BLaER1 (cell line): ENCODE measurements at regions not wholly inside any gene's neighbourhood (a gene's known extent, or its start where the extent isn't known, plus 50 kb on each side); places are given as distances from the start of the nearest gene placed in this dataset.
"Not testable (repeated sequence)": the region's sequence is repeated elsewhere in the genome, so short reads cannot be mapped to it uniquely, and the experiment has no call there.

ENCODE experiments used
- H3K27ac ChIP-seq: shearing (Covaris generic); formaldehyde crosslinking; 2 replicates; pipeline ENCODE4 v1.8.1; 2022
- H3K27me3 ChIP-seq: shearing (Covaris generic); formaldehyde crosslinking; 2 replicates; pipeline ENCODE4 v1.8.1; 2022
- H3K36me3 ChIP-seq: shearing (Covaris generic); formaldehyde crosslinking; 2 replicates; pipeline ENCODE4 v1.8.1; 2022
- H3K4me1 ChIP-seq: shearing (Covaris generic); formaldehyde crosslinking; 2 replicates; pipeline ENCODE4 v1.8.1; 2022
- H3K4me2 ChIP-seq: shearing (Covaris generic); formaldehyde crosslinking; 2 replicates; pipeline ENCODE4 v1.8.1; 2022
- H3K4me3 ChIP-seq: shearing (Covaris generic); formaldehyde crosslinking; 2 replicates; pipeline ENCODE4 v1.8.1; 2022
- H3K9ac ChIP-seq: shearing (Covaris generic); formaldehyde crosslinking; 2 replicates; pipeline ENCODE4 v1.8.1; 2022
- H3K9me3 ChIP-seq: shearing (Covaris generic); formaldehyde crosslinking; 2 replicates; pipeline ENCODE4 v1.8.1; 2022
- H4K20me1 ChIP-seq: shearing (Covaris generic); formaldehyde crosslinking; 2 replicates; pipeline ENCODE4 v1.8.1; 2022
- Cebpa-rat ChIP-seq: shearing (Covaris generic); IDR thresholded peaks from 2 replicates; pipeline ENCODE4 v1.8.1; 2022

GRCh38 chr1:173257805-173258204, 50.7 kb upstream of the TNFSF4 start:
- no peak overlapping the region for H3K4me3 ChIP-seq
- H3K4me2 ChIP-seq: no peak overlapping the region
- TF ChIP-seq Cebpa-rat: no peak
- no peaks in the 10 kb centered on the region for H3K4me1 ChIP-seq
- H3K27me3 ChIP-seq: no peaks in the 10 kb centered on the region
- H3K9me3 ChIP-seq: peaks cover 32% of the 10 kb centered on the region
- H3K27ac ChIP-seq: no peak overlapping the region
- H3K9ac ChIP-seq: no peak overlapping the region
- H3K36me3 ChIP-seq: no peaks in the 10 kb centered on the region
- no peaks in the 10 kb centered on the region for H4K20me1 ChIP-seq

- Histone ChIP-seq H3K4me1 (no peaks in the 10 kb centered on the region), H3K27ac (no peak overlapping the region), H3K4me2 (no peak overlapping the region), H3K9me3 (peaks cover 32% of the 10 kb centered on the region), H3K27me3 (no peaks in the 10 kb centered on the region), H4K20me1 (no peaks in the 10 kb centered on the region), H3K36me3 (no peaks in the 10 kb centered on the region), H3K4me3 (no peak overlapping the region), H3K9ac (no peak overlapping the region)
- TF ChIP-seq Cebpa-rat: no peak
Observed at GRCh38 chr1:173258479-173259264, 51.5 kb upstream of the TNFSF4 start.

GRCh38 chr1:173260329-173260728, 53.2 kb upstream of the TNFSF4 start:
- not testable (repeated sequence) for H3K4me2 ChIP-seq, H3K27ac ChIP-seq, H3K4me1 ChIP-seq, H3K4me3 ChIP-seq, H4K20me1 ChIP-seq, H3K36me3 ChIP-seq, H3K27me3 ChIP-seq, H3K9ac ChIP-seq
- H3K9me3 ChIP-seq: peaks cover 32% of the 10 kb centered on the region

DNA sequence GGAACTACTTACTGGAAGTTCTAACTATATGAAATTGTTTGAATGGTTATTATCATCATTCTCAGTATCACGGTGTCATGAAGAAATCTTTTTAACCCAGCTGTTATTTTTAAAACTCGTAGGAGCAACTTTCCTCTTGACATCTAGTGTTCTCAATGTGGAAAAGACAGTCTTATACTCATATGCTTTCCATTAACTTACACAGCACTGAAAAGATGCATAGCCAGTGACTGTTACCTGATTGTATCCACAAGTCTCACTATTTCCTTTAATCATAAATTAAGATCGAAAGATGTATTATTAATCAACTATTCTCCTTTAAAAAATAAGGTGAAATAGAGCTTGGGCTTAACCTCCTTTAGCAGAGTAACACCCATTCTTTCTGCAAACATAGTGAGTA, 59.7 kb upstream of the TNFSF4 start:
- Histone ChIP-seq H3K4me2 (no peak overlapping the region), H3K4me1 (no peaks in the 10 kb centered on the region), H3K36me3 (no peaks in the 10 kb centered on the region), H3K4me3 (no peak overlapping the region), H3K27ac (no peak overlapping the region), H3K27me3 (no peaks in the 10 kb centered on the region), H4K20me1 (no peaks in the 10 kb centered on the region), H3K9ac (no peak overlapping the region), H3K9me3 (no peaks in the 10 kb centered on the region)
- no peak for TF ChIP-seq Cebpa-rat

DNA sequence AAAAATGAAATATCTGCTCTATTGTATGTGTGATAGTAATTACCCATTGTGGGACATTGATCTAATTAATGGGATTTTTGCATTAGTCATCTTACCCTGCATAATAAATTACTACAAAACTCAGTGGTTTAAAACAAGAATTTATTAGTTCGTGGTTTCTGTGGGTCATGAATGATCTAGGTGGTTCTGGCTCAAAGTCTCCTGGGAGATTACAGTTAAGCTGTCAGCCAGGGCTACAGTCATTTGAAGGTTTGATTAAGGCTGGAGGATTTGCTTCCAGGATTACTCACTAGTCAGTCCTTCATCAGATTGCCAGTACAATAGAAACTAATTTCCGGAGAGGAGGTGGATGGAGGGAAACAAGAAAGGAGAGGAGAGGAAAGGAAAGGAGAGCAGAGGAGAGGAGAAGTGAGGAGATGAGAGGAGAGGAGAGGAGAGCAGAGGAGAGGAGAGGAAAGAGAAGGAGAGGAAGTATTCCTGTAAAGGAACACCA, 60.4 kb upstream of the TNFSF4 start:
- H3K9me3 ChIP-seq: no peaks in the 10 kb centered on the region
- no peak overlapping the region for H3K27ac ChIP-seq
- no peaks in the 10 kb centered on the region for H3K27me3 ChIP-seq
- no peak for TF ChIP-seq Cebpa-rat
- H3K4me3 ChIP-seq: no peak overlapping the region
- H3K9ac ChIP-seq: no peak overlapping the region
- H4K20me1 ChIP-seq: no peaks in the 10 kb centered on the region
- no peaks in the 10 kb centered on the region for H3K4me1 ChIP-seq
- no peak overlapping the region for H3K4me2 ChIP-seq
- H3K36me3 ChIP-seq: no peaks in the 10 kb centered on the region

DNA sequence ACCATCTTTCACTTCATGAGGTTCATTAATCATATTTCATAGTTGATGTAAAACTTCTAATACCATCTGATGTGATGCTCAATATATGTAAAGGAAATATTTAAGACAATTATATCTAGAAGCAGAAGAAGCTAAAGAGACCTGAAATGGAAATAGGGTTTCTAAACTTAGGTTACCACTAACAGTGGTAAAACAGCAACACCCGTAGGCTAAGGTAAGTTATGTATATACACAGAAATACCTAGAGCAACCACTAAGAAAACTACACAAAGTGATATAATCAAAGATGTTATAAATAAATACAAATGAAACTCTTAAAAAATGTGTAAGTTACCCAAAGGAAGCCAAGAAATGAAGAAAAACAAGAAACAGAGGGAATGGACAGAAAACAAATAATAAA, 61.1 kb upstream of the TNFSF4 start:
- H3K4me2 ChIP-seq: no peak overlapping the region
- no peaks in the 10 kb centered on the region for H4K20me1 ChIP-seq
- H3K36me3 ChIP-seq: no peaks in the 10 kb centered on the region
- H3K9ac ChIP-seq: no peak overlapping the region
- H3K27ac ChIP-seq: no peak overlapping the region
- no peak for TF ChIP-seq Cebpa-rat
- H3K4me1 ChIP-seq: no peaks in the 10 kb centered on the region
- no peaks in the 10 kb centered on the region for H3K9me3 ChIP-seq
- no peak overlapping the region for H3K4me3 ChIP-seq
- no peaks in the 10 kb centered on the region for H3K27me3 ChIP-seq

GRCh38 chr1:173268786-173269277, 61.7 kb upstream of the TNFSF4 start:
- TF ChIP-seq Cebpa-rat: no peak
- Histone ChIP-seq H3K4me2 (no peak overlapping the region), H3K9ac (no peak overlapping the region), H3K36me3 (no peaks in the 10 kb centered on the region), H3K9me3 (no peaks in the 10 kb centered on the region), H3K27ac (no peak overlapping the region), H4K20me1 (no peaks in the 10 kb centered on the region), H3K4me3 (no peak overlapping the region), H3K27me3 (no peaks in the 10 kb centered on the region), H3K4me1 (no peaks in the 10 kb centered on the region)

GRCh38 chr1:173269490-173270230, 62.5 kb upstream of the TNFSF4 start:
- Histone ChIP-seq H3K9me3 (no peaks in the 10 kb centered on the region), H3K27ac (no peak overlapping the region), H3K4me3 (no peak overlapping the region), H3K36me3 (no peaks in the 10 kb centered on the region), H4K20me1 (no peaks in the 10 kb centered on the region), H3K4me1 (no peaks in the 10 kb centered on the region), H3K4me2 (no peak overlapping the region), H3K9ac (no peak overlapping the region), H3K27me3 (no peaks in the 10 kb centered on the region)
- TF ChIP-seq Cebpa-rat: no peak

- no peak for TF ChIP-seq Cebpa-rat
- H3K4me2 ChIP-seq: no peak overlapping the region
- no peaks in the 10 kb centered on the region for H3K27me3 ChIP-seq
- no peaks in the 10 kb centered on the region for H3K36me3 ChIP-seq
- no peaks in the 10 kb centered on the region for H3K9me3 ChIP-seq
- H3K4me3 ChIP-seq: no peak overlapping the region
- no peak overlapping the region for H3K9ac ChIP-seq
- no peak overlapping the region for H3K27ac ChIP-seq
- H3K4me1 ChIP-seq: no peaks in the 10 kb centered on the region
- no peaks in the 10 kb centered on the region for H4K20me1 ChIP-seq
Observed at GRCh38 chr1:173270243-173270642, 63.1 kb upstream of the TNFSF4 start.

DNA sequence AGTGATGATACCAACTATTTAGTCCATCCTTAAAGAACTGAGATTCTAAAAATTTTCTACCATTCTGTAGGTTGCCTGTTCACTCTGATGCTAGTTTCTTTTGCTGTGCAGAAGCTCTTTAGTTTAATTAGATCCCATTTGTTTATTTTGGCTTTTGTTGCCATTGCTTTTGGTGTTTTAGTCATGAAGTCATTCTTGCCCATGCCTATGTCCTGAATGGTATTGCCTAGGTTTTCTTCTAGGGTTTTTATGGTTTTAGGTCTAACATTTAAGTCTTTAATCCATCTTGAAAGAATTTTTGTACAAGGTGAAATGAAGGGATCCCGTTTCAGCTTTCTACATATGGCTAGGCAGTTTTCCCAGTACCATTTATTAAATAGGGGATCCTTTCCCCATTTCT, 63.9 kb upstream of the TNFSF4 start:
- not testable (repeated sequence) for H3K4me2 ChIP-seq, H3K27ac ChIP-seq, H3K27me3 ChIP-seq, H3K4me3 ChIP-seq, H3K9ac ChIP-seq, H3K36me3 ChIP-seq, H3K4me1 ChIP-seq, H4K20me1 ChIP-seq, H3K9me3 ChIP-seq
